RWPE2 (cell line): ENCODE measurements at regions not wholly inside any gene's neighbourhood (a gene's known extent, or its start where the extent isn't known, plus 50 kb on each side); places are given as distances from the start of the nearest gene placed in this dataset.

ENCODE experiments used
- ATAC-seq: fragments of 200-7000 bp; cut with Tn5 transposase; 3 replicates; pipeline ENCODE4 v1.9.1; 2021; ENCODE audit warnings: low read depth
- DNase-seq: peaks from one replicate; pipeline ENCODE4 v3.0.0-alpha.2; 2020; ENCODE audit warnings: low spot score
- H3K27ac ChIP-seq: fragments of 450-650 bp; 2 replicates; pipeline ENCODE4 v1.5.1; 2017; ENCODE audit warnings: mild to moderate bottlenecking; ENCODE audit not compliant: poor library complexity, severe bottlenecking
- H3K27me3 ChIP-seq: fragments of 250-450 bp; sonication (Bioruptor Pico); 2 replicates; pipeline ENCODE4 v1.5.1; 2021; ENCODE audit warnings: mild to moderate bottlenecking, moderate library complexity; ENCODE audit not compliant: insufficient read depth, poor library complexity, severe bottlenecking
- H3K36me3 ChIP-seq: fragments of 250-450 bp; sonication (Bioruptor Pico); 2 replicates; pipeline ENCODE4 v1.5.1; 2020; ENCODE audit warnings: low read depth, mild to moderate bottlenecking, moderate library complexity
- H3K4me1 ChIP-seq: fragments of 250-450 bp; sonication (Bioruptor Pico); 2 replicates; pipeline ENCODE4 v1.5.1; 2021; ENCODE audit warnings: mild to moderate bottlenecking, moderate library complexity; ENCODE audit not compliant: insufficient read depth, poor library complexity, severe bottlenecking
- H3K4me3 ChIP-seq: fragments of 250-450 bp; sonication (Bioruptor Pico); 2 replicates; pipeline ENCODE4 v1.5.1; 2021; ENCODE audit warnings: mild to moderate bottlenecking, moderate library complexity; ENCODE audit not compliant: severe bottlenecking
- H3K9me3 ChIP-seq: fragments of 250-450 bp; sonication (Bioruptor Pico); 2 replicates; pipeline ENCODE4 v1.5.1; 2021; ENCODE audit warnings: mild to moderate bottlenecking, moderate library complexity; ENCODE audit not compliant: severe bottlenecking
- TF ChIP-seq, protein P1 (sequence below): fragments of 450-650 bp; IDR thresholded peaks from one replicate; pipeline ENCODE4 v1.5.1; 2017; ENCODE audit warnings: mild to moderate bottlenecking, moderate library complexity; ENCODE audit not compliant: poor library complexity, severe bottlenecking

DNA sequence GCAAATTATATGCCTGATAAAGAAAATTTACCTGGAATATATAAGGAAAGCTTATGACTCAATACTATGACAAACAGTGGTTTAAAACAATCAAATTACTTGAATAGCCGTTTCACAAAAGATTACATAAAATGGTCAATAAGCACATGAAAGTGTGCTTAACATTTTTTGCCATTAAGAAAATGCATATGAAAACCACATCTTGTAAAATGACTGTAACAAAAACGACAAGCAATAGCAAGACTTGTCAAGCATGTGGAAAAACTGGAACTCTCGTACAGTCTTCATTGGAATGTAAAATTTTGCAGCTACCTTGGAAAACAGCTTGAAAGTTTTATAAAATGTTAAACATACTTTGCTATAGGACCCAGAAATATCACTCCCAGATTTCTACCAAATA is 1110.3 kb downstream of the NAALADL2 start:
- Histone ChIP-seq H3K27ac (no peak overlapping the region), H3K9me3 (no peaks in the 10 kb centered on the region), H3K27me3 (no peaks in the 10 kb centered on the region), H3K36me3 (no peaks in the 10 kb centered on the region), H3K4me3 (no peak overlapping the region), H3K4me1 (no peaks in the 10 kb centered on the region)
- TF ChIP-seq, protein P1, sequence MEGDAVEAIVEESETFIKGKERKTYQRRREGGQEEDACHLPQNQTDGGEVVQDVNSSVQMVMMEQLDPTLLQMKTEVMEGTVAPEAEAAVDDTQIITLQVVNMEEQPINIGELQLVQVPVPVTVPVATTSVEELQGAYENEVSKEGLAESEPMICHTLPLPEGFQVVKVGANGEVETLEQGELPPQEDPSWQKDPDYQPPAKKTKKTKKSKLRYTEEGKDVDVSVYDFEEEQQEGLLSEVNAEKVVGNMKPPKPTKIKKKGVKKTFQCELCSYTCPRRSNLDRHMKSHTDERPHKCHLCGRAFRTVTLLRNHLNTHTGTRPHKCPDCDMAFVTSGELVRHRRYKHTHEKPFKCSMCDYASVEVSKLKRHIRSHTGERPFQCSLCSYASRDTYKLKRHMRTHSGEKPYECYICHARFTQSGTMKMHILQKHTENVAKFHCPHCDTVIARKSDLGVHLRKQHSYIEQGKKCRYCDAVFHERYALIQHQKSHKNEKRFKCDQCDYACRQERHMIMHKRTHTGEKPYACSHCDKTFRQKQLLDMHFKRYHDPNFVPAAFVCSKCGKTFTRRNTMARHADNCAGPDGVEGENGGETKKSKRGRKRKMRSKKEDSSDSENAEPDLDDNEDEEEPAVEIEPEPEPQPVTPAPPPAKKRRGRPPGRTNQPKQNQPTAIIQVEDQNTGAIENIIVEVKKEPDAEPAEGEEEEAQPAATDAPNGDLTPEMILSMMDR, result no peak
- ATAC-seq (no peak), DNase-seq (no peak)

DNA sequence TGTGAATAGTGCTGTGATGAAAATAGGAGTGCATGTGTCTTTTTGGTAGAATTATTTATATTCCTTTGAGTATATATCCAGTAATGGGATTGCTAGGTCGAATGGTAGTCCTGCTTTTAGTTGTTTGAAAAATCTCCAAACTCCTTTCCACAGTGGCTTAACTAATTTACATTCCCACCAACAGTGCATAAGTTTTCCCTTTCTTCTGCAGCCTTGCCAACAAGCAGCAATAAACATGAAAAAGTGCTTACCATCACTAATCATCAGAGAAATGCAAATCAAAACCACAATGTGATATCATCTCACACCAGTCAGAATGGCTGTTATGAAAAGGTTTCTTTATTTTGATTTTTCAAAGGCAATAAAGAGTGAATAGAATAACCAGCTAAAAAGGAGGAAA is 1105.9 kb downstream of the NAALADL2 start:
- DNase-seq (no peak), ATAC-seq (no peak)
- H3K4me3 ChIP-seq, result no peak overlapping the region
- H3K4me1 ChIP-seq, result no peaks in the 10 kb centered on the region
- H3K36me3 ChIP-seq, result no peaks in the 10 kb centered on the region
- no peaks in the 10 kb centered on the region for H3K27me3 ChIP-seq
- TF ChIP-seq, protein P1, result no peak
- peaks cover 2% of the 10 kb centered on the region for H3K9me3 ChIP-seq
- no peak overlapping the region for H3K27ac ChIP-seq

DNA sequence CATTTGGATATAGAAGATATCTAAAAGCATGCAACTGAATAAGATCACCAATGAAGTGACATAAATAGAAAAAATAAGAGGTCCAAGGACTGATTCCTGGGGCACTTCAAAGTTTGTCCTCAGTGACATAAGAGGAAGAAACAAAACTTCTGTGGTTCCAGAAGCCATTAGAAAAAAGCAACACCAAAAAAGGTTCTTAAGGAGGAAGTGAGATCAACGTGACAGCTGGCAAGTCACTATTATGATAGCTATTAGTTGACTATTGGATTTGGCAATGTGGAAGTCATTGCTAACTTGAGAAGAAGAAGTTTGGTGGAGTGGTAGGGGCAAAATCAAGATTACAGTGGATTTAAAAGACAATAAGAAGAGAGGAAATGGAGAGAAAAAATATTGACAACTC is 1098.3 kb downstream of the NAALADL2 start:
- no peak overlapping the region for H3K4me3 ChIP-seq
- no peaks in the 10 kb centered on the region for H3K27me3 ChIP-seq
- peaks cover 2% of the 10 kb centered on the region for H3K9me3 ChIP-seq
- H3K27ac ChIP-seq, result no peak overlapping the region
- no peak for ATAC-seq
- no peak for DNase-seq
- no peaks in the 10 kb centered on the region for H3K4me1 ChIP-seq
- TF ChIP-seq, protein P1, result no peak
- H3K36me3 ChIP-seq, result no peaks in the 10 kb centered on the region

DNA sequence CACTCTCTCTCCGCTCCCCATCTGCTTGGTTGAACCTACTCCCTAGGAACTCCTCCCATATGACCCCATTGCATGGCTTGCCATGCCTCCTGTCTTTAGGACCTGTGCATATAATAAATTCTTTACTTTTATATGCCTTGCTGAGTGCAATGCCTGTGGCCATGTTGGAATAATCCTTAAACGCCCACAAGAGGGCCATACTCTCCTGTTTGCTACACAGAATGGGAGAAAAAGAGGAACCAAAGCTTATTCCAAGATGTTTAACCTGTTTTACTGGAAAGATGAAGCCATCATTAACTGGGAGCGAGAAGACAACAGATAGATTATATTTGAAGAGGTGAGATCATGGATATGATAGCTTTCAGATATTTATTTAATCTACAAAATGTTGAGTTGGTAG is 1097.8 kb downstream of the NAALADL2 start:
- Histone ChIP-seq H3K4me3 (no peak overlapping the region), H3K36me3 (no peaks in the 10 kb centered on the region), H3K4me1 (no peaks in the 10 kb centered on the region), H3K9me3 (peaks cover 1% of the 10 kb centered on the region), H3K27ac (no peak overlapping the region), H3K27me3 (no peaks in the 10 kb centered on the region)
- ATAC-seq, result no peak
- TF ChIP-seq, protein P1, result no peak
- no peak for DNase-seq

DNA sequence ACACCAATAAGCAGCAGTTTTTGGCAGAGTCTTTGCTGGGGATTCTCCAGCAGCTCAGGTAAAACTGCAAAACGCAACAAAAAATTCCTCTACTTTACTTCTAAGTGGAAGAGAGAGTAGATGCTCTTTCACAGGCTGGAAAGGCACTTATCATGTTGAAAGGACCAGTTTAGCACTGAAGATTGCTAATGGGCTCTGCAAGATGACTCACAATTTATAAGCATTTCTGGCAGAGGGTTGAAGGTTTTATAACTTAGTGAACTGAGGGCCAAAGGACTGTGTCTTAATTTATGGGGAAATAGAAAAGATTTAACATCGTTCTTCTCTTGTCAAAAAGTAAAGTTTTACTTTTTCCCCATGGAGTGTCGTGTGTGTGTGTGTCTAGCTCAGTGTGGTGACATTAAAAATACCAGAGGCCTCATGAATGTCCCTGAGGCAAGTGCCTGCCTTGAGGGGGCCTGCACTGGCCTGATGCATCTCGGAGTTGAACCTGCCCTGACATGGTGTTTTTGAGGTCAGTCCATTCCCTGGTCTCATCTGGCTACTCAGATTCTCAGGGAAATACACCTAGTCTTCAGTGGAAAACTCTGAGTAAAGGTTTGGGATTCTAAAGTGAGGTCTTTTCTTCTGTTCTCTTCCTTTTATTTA is 1092.0 kb downstream of the NAALADL2 start:
- no peak overlapping the region for H3K4me3 ChIP-seq
- TF ChIP-seq, protein P1, result no peak
- no peaks in the 10 kb centered on the region for H3K27me3 ChIP-seq
- DNase-seq (no peak), ATAC-seq (peak; percentile 44; the same call in 1 of the 3 replicates)
- H3K4me1 ChIP-seq, result no peaks in the 10 kb centered on the region
- no peak overlapping the region for H3K27ac ChIP-seq
- H3K36me3 ChIP-seq, result no peaks in the 10 kb centered on the region
- no peaks in the 10 kb centered on the region for H3K9me3 ChIP-seq
